ENCODE measurements at regions not wholly inside any gene's neighbourhood (a gene's known extent, or its start where the extent isn't known, plus 50 kb on each side); places are given as distances from the start of the nearest gene placed in this dataset.
"Not testable (repeated sequence)": the region's sequence is repeated elsewhere in the genome, so short reads cannot be mapped to it uniquely, and the experiment has no call there.

DNA sequence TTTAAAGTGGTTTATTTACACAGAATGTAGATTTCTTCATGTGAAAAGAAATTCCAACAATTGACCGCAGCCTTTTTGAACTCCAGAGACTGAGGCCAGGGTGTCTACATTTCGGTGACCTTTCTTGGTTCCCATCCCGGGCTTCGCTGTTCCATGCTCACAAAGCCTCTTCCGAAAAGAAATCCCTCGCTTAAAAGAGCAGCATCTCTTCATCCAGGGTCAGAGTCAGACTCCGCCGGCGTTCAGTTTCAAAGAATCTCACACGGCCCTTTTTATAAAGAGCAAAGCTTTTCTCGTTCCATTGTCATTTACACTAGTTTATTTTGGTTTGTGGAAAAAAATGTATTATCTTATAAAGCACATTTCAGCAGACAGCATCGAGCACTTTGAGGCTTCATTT, 530.6 kb upstream of the B3GAT1 start:
- DNase-seq: no peak

DNA sequence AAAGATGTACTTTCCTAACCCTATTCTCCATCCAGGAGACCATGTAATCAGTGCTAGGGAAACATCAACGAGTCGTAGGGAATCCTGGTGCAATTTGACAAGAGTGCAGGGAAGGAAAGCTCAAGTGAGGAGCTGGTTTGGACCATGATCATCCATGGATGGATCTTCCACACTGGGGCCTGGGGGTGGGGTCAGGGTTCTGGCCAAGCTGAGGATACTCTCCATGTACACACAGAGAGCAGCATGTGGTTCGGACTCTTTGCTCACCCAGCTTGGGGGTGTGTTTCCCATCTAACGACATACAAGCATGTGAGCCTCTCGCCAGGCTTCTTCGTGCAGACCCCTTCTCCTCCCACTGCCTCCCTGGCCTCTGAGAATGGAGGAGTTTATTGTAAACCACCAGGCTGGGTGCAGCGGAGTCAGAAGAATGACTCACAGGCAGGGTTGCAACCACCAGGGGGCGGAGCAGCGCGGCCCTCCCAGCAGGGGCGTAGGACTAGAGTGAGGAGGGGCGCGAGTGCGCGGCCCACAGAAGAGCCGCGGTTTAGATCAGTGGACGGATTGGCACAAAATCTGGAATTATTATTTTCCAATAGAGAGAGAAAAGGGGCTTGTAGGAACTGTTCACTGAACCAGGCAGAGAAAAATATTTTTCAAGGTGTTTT, 530.0 kb upstream of the B3GAT1 start:
- DNase-seq: not testable (repeated sequence)

DNA sequence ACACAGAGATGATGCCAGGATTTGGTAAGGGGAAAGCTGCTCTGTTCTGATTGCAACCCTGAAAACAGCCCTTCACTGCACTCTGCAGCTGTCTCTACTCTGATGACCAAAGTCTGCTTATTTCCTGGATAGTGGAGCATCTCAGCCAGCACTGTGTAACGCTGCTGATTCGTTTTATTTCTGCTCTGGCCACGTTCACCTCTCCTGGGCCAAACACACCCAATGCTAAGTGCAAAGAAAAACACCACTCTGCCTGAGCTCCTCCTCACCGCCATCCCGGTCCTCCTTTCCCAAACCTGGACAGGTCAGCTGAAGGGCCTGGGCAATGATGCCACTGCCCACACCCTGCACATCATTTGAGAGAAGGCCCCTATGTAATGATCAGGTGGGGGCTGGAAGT, 529.3 kb upstream of the B3GAT1 start:
- DNase-seq: no peak

DNA sequence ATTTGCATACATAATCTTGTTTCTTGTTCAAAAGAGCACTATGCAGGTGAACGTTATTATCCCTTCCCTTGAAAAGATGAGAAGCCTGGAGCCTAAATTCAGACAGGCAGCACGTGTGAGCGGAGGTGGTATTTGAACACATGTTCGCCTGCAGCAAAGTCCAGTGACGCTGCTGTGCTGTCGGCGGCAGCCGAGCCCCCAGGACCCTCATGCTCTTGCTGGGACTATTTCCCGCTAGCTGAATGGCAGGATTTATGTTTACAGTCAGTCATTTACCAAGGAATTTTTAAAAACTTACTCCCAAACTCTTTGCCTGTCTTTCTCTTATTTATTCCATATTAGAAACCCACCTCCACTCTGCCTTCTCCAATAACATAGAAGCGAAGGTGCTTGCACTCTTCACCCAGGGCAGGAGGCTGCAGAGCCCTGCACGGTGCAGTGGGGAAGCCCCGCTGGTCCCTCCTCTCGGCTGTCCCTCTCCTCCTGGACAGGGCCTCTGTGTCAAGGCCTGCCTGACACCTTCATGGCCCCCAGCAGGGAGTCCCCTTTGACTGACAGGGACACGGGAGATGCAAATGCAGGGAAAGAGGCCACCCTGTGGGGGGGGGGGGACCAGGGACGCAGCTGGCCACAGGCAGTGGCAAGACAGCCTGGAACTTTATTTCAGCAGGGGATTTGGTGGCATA, 528.5 kb upstream of the B3GAT1 start:
- DNase-seq: no peak

DNA sequence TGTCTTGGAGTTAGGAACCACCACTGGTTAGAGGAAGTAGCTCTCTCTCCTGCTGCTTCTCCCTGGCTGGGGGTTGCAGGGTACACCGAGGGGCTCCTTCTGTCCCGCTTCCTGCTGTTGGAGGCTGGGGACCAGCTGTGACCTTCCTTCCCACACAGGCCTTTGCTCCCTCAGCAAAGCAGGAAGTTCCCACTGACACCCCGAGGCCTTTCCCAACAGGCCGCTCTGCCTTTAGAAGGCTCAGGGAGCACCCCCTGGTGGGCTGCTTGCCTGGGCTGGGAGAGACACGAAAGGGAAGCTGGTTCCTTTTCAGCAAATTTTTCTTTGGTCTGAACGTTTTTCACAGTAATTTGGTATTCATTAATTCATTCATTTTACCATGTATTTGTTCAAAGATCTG, 527.9 kb upstream of the B3GAT1 start:
- DNase-seq: no peak

DNA sequence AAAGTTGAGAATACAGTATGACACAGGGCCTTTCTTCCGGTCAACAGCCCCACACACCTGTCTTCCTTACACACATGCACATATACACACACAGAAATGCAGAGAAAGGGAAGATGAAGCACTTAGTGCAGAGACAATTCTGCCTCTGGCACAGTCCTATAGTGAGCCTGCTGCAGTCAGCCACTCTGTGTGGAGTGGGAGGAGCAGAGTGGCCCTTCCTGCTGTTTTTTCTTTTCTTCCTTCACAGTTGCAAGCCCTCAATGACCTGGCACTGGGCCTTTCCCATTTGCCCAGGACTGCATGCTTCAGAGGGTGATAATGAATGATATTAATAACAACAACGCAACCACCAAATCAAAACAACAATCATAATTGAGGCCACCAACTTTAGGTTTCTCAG, 527.0 kb upstream of the B3GAT1 start:
- DNase-seq: no peak

DNA sequence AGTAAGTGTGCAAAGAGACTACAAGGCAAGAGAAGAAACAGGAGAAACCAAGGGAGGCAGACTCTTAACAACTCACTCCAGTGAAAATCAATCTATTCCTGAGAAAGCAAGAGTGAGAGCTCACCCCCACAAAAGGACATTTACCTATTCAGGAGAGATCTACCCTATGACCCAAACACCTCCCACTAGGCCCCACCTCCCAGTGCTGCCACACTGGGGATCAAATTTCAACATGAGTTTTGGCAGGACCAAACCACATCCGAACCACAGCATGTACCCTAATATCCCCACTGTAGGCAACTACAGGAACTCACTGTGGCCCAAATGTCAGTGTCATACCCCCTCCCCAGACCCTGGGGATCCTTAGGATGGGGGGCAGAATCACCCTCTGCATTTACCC, 526.2 kb upstream of the B3GAT1 start:
- DNase-seq: no peak

DNA sequence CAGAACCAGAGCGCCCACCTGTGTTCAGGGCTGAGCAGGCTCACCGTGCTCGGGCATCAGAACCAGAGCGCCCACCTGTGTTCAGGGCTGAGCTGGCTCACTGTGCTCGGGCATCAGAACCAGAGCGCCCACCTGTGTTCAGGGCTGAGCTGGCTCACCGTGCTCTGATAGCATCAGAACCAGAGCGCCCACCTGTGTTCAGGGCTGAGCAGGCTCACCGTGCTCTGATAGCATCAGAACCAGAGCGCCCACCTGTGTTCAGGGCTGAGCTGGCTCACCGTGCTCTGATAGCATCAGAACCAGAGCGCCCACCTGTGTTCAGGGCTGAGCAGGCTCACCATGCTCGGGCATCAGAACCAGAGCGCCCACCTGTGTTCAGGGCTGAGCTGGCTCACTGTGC, 525.2 kb upstream of the B3GAT1 start:
- not testable (repeated sequence) for DNase-seq

DNA sequence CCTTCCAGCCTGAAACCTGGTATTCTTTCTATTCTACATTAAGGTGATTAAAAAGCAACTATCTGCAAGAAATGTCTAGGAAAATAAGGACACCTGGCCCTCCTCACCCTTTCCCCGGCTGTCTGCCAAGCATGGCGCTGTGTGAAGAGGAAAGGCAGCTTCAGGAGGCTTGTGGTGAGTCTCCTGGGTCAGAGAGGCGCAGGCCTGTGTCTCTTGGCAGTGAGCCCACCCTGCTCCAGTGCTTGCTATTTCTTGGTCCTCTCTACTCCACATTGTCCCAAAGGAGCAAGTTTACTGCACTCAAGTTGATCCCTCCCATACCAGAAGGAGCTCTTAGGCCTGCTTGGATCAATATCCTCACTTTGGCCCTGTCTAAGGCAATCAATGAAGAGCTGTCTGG, 520.7 kb upstream of the B3GAT1 start:
- DNase-seq: peak; percentile 36

DNA sequence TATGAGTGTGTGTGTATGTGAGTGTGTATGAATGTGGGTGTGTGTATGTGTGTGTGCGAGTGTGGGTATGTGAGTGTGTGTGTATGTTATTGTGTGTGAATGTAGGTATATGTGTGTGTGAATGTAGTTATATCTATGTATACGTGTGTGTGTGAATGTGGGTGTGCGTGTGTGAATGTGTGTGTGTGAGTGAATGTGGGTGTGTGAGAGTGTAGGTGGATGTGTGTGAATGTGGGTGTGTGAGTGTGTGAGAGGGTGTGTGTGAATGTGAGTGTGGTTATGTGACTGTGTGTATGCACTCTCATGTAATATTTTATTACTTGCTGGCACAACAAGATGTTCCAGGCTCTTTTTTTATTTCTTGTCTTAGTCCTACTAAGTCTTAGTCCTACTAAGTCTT, 513.4 kb upstream of the B3GAT1 start:
- DNase-seq: no peak

DNA sequence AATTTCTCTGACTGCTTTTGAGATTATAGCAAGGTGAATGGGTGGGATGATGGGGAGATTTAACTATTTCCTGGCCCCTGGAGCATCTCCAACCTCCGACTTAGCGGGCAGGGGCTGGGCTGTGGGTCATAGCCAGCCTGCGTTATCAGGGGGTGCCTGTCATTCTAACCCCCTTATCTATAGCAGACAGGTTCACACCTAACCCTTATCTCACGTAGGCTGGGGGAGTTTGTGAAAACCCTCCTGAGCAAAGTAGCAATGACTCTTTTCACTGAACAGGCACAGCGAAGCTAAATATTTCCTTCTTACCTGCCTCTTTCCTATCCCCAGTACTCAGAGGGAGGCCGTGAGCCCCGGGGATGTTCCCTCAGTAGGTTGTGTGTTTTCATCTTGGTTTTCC, 511.4 kb upstream of the B3GAT1 start:
- DNase-seq: no peak

DNA sequence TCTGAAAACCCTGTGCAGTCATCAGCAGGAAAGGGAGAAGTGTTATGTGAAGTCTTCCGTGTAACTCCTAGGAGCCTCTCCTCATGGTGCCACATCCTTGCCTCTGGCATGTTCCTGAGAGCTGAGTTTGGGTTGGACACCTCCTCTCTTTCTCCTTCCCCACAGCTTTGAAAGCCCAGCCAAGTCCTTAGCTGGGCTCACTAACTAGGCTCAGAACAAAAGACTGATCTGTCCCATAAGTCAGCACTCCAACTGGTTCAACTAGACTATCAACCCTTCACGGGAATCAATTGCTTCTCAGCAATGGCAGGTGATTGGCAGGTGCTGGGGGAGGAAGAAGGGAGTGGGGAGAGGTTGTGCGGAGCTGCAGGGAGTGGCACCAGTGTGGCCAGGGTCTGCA, 509.9 kb upstream of the B3GAT1 start:
- no peak for DNase-seq

DNA sequence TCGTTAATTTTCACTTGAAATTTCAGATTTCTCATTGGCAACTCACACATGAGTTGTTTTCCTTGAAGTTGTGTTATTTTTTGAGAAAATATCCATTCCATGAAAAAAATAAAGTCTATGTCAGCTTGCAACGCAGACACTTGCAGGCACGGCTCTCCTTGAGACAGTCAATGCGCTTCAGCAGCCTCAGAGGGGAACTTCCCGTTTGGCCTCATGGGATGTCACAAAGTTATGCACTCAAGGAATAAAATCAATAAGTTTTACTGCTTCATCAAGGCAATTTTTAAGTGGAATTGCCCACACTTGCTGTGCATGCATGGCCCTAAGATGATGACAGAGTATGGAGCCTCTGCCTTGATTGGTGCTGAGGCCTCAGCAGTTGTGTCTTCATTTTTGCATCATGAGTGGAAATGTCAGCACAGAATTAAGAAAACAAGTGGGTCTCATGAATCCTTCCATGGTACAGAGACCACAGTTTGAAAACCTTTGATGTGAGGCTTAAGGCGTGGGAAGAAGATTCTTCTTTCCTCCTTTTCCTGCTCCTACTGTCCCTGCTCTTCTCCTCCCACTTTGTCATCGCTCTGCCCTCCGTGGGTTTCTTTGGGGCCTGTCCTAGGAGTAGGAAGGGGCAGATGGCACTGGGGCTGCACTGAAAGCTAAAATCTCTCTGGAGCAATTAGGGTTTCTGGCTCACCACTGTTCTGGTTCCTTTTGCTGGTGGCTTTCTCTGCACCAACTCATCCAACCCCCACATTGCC, 509.0 kb upstream of the B3GAT1 start:
- DNase-seq: no peak

DNA sequence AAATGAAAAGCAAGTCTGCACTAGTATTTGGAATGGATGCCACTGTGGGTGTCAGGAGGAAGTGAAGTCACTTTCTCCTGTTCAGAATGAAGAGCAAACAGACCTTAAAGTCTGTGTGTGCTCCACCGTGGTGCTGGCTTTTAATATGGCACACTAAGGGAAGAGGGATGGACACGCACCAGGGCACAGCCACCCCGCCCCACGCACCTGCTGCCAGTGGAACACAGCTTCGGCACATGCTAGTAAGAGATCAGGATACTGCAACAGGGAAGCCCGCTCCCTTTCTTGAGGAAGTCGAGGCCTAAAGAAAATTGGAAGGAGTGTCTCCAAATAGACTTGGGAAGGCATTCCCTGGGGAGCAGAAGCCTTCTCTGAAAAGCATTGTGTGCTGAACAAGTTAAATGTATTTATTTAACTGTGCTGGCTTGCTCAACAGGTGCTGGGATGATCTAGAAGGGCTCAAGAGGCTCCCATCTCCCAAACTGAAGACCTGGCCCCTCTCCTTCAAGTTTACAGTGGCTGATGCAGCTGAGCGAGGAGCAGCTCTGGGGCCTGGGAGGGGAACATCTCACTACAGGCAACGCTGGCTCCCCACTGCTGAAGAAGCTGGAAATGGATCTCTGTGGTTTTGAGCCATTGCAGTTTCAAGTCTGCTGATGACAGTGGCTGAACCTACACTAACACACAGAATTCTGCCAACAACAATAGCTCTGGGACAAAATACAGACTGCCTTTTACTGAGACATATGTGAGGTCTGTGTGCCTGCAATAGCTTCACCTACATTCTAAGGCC, 504.6 kb upstream of the B3GAT1 start:
- no peak for DNase-seq

DNA sequence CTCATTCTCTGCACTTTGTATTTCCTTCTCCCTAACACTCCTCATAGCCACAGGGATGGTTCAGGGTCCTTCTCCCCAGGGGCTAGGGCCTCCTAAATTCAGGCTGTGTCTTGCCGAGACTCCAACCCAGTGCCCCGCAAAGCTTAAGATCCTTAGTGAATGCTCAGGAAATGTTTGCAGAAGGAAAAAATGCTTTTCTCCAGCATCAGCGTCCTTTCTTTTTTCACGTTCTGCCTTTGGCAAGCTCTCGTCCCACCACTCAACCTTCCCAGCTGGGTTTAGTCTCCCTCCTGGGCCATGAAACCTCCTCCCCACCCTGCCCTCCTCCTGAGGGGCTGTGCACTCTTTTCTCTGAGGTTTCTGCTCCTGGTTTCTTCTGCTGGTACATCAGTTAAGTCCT, 503.8 kb upstream of the B3GAT1 start:
- DNase-seq: no peak

DNA sequence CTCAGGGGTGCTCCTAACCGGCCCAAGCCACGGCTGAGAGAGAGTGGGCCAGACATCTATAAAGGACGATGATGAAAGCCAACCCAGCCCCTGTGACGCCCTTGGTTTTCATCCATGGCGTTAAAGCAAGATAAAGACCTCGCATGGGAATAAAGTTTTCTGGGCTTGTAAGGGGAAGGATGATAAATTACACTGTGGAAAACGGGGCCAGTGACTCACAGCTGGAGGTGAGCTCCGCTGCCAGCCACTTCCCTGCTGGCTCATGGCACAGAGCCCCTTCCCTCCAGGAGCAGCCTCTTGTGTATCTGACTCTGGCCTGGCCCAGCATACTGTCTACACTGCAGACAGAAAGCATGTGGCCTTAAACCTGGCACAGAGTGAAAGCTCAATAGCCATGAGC, 503.2 kb upstream of the B3GAT1 start:
- DNase-seq: no peak

DNA sequence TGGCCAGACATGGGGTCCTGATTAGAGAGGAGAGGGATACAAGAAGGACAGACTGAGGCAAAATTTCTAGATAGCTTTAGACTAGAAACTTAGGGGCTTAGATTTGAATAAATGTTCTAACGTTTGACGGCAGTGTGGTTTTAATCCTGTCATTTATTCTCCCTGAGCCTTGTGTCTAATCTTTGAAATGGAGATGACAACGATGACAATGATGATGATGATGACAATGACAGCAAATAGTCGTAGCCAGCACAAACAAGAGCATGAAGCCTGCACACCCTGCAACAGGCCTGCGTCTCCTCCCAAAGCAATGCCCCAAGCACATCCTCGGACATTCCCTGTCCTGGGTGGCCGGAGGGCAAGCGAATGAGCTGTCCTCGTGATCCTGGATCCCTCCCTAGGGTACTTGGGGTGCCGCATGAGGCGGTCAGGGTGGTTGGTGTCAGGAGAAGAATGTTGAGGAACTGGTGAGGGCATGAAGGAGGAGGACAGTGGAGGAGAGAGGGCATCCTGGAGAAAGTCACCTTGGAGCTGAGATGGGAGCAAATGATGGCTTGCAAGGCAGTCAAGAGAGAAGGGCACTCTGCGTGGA, 502.1 kb upstream of the B3GAT1 start:
- no peak for DNase-seq

DNA sequence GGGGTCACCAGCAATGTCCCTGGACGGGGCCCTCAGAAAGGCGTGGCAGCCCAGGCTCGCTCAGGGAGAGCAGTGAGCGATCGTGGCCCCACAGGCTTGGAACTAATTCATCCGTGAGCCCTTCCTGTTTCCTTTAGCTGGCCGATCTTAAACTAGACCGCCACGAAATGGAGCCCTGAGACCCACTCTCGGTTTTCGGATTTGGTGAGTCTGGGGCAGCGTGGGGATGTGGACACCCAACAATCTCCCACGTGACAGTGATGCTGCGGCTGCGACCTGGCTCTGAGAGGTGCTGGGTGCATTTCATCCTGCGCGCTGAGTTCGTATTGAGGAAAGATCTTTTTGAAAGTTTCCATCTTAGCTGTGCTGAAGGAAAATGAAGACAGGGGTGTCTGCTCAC, 501.3 kb upstream of the B3GAT1 start:
- DNase-seq: no peak

DNA sequence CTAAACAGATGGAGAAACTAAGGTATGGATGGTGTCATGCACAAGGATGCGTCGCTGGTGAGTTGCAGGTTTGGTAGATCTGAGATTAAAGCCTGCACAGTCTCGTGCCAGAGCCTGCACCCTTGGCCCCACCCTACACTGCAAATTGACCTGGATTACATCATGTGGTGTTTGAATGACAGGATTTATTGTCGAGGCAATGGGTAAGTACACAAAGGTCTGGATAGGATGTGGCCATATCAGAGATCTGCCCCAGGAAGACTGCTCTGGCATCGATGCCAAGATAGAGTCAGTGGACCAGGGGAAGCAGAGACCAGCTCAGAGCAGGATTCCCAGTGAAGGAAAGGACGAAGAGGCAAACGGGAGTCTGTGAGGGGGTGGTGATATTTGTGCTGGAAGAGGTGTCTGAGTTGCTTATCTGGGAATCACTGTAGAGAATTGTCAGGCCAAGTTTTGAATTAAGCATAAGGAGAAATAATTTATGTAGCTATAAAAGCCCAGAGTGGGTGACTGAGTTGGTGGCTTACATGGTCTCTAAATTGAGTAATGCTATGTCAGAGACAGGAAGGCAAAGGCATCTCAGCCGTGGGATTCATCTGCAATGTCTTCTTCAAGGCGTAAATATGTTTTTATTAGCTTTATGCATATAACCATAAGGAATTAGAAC, 499.6 kb upstream of the B3GAT1 start:
- DNase-seq: no peak

DNA sequence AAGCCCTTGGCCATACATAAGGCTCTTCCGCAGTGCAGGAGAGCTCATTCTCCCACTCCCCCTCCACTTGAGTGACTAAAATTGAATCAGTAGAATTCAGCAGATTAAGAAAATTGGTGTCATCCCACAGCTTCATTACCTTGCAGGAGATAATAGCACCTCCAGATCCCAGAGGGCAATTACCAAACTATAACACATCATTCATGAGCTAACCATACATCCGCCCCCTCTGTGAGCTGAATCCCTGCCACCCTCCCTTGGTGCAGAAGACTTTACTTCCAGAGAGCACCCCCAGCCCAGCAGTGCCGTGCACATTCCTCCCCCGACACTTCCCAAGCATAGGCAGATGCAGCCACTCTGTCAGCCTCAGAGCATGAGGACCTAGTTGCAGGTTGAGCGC, 496.5 kb upstream of the B3GAT1 start:
- DNase-seq: no peak

DNA sequence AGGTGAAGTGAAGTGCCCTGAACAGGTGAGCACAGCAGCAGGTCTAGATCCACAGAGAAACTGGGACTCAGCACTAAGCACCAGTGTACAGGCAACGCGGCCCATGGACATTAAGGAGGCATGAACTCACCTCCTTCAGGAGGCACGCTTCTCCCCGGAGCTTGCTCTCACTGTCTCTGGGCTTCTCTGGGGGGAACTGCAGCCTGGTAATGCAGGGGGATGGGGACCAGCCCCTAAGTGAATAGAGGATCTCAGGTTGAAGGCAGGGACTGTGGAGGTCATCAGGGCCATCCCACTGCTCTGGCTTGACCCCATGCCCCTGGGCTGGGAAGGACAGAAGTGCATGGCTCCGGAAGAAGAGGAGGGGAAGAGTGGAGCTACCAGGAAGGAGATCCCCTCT, 495.6 kb upstream of the B3GAT1 start:
- DNase-seq: no peak

DNA sequence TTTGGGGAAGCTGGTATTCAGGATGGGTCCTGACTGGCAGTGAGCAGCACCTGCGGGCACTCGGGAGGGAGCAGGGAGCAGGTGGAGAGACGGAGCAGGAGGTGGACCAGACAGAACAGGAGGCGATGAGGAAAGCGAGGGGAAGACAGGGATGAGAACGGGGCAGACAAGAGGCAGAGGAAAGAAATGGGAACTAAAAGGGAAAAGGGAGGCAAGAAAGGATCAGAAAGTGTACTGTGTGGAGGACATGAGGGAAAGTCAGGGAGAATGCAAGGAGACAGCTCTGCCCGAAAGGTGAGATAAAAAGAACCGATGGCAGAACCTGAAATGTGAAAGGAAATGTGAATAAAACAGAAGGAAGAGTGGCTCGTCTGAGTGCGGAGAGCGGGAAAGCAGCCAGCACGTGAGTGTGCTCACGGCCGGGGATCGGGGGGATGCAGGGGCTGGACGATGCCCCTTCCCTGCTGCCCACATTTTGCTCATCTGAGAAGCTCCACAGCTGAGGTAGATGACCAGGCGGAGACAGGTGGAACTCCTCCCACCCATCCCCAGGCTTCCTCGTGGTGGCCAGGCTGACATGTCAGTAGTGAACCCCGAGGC, 494.4 kb upstream of the B3GAT1 start:
- no peak for DNase-seq
